K562 (cell line): ENCODE measurements at regions not wholly inside any gene's neighbourhood (a gene's known extent, or its start where the extent isn't known, plus 50 kb on each side); places are given as distances from the start of the nearest gene placed in this dataset.

Experiments
- ATAC-seq: fragments of 200-7000 bp; cut with Tn5 transposase; 3 replicates; pipeline ENCODE4 v1.9.1; 2020; ENCODE audit warnings: moderate library complexity
- BruUV-seq: library from RNA; stranded (reverse); fragments of 400-500 nt; replicated peaks from 2 replicates; lab custom pipeline; 2021; lab: Mats Ljungman, UMichigan
- CTCF ChIA-PET: fragments of 300-600 bp; formaldehyde crosslinking; extraction: SDS; loops from one replicate; lab custom pipeline; 2021; ENCODE audit warnings: low intra/inter-chr PET ratio; lab: Yijun Ruan, JAX
- POLR2A ChIA-PET: fragments of 300-600, 350-650 bp; sonication (Branson Sonifier 250); formaldehyde crosslinking; extraction: SDS; loops from one replicate; lab custom pipeline; 2021; ENCODE audit warnings: antibody characterized with exemption, inconsistent platforms; lab: Yijun Ruan, JAX
- DNase-seq, 4 experiments: peaks; one replicate each; pipeline versions ENCODE4 v3.0.0 to v3.0.0-alpha.2; 2011 to 2018; ENCODE audit warnings: low spot score in 3 of 4, mixed read lengths in 3 of 4; ENCODE audit errors: extremely low read depth in 1 of 4
- FAIRE-seq: peaks from 2 replicates; lab custom pipeline; 2011; peaks lifted over from hg19 to GRCh38; lab: Jason Lieb, UNC
- H2AFZ ChIP-seq: 2 replicates; pipeline ENCODE4 v1.6.0; 2011; ENCODE audit warnings: low read depth, low read length, control low read depth, inconsistent platforms
- H3K27ac ChIP-seq: fragments of 200-600 bp; 3 replicates; pipeline ENCODE4 v1.8.0; 2011; ENCODE audit warnings: low read depth, mild to moderate bottlenecking, control low read depth, inconsistent platforms, low read length, moderate library complexity, mixed read lengths; ENCODE audit errors: extremely low read depth
- H3K27me3 ChIP-seq, 2 experiments: fragments of 300-600 bp in 1 of 2; 2 replicates in 1 of 2; 3 replicates in 1 of 2; pipeline versions ENCODE4 v1.6.0 to v1.8.0; 2011; ENCODE audit warnings: inconsistent platforms in 2 of 2, low read length in 2 of 2, mild to moderate bottlenecking in 1 of 2, mixed read lengths in 1 of 2, moderate library complexity in 1 of 2; ENCODE audit not compliant: control insufficient read depth in 2 of 2, insufficient read depth in 2 of 2
- H3K36me3 ChIP-seq: fragments of 300-600 bp; 3 replicates; pipeline ENCODE4 v1.8.0; 2011; ENCODE audit warnings: mild to moderate bottlenecking, low read length, inconsistent platforms; ENCODE audit not compliant: control insufficient read depth, insufficient read depth
- H3K4me1 ChIP-seq, 2 experiments: fragments of 200-600 bp in 1 of 2; replicated peaks in 1 of 2; 2 replicates in 1 of 2; 3 replicates in 1 of 2; pipeline versions ENCODE4 v1.5.1 to v1.8.0; 2011; ENCODE audit warnings: inconsistent platforms in 2 of 2, low read length in 2 of 2, mild to moderate bottlenecking in 1 of 2, mixed read lengths in 1 of 2, moderate library complexity in 1 of 2; ENCODE audit not compliant: control insufficient read depth in 2 of 2, insufficient read depth in 2 of 2
- H3K4me2 ChIP-seq: 2 replicates; pipeline ENCODE4 v1.6.1; 2011; ENCODE audit warnings: low read length, control low read depth, inconsistent platforms, mixed read lengths; ENCODE audit not compliant: insufficient read depth
- H3K4me3 ChIP-seq: fragments of 200-600 bp; sonication (generic), shearing (Covaris generic); 2 replicates; pipeline ENCODE4 v1.5.1; 2016; ENCODE audit warnings: control low read depth, inconsistent platforms
- H3K79me2 ChIP-seq: fragments of 200-600 bp; 3 replicates; pipeline ENCODE4 v1.8.0; 2011; ENCODE audit warnings: low read length, inconsistent platforms; ENCODE audit not compliant: control insufficient read depth, insufficient read depth
- H3K9ac ChIP-seq, 2 experiments: 2 replicates each; pipeline versions ENCODE4 v1.6.0 to v1.6.1; 2011; ENCODE audit warnings: low read depth in 2 of 2, low read length in 2 of 2, control low read depth in 1 of 2, inconsistent platforms in 1 of 2, mild to moderate bottlenecking in 1 of 2, mixed read lengths in 1 of 2; ENCODE audit not compliant: insufficient read depth in 1 of 2
- H3K9me1 ChIP-seq: one replicate; pipeline ENCODE4 v1.6.0; 2011; ENCODE audit warnings: inconsistent platforms, mild to moderate bottlenecking, low read length, moderate library complexity; ENCODE audit not compliant: control insufficient read depth, insufficient read depth
- H3K9me3 ChIP-seq: replicated peaks from 2 replicates; pipeline ENCODE4 v1.5.1; 2011; ENCODE audit warnings: low read depth, low read length, inconsistent platforms; ENCODE audit not compliant: control insufficient read depth, insufficient read depth
- H4K20me1 ChIP-seq: replicated peaks from 2 replicates; pipeline ENCODE4 v1.6.1; 2011; ENCODE audit warnings: low read length, inconsistent platforms, mixed read lengths; ENCODE audit not compliant: control insufficient read depth, insufficient read depth
- WGBS: fragments of 100-300 bp; shearing (Covaris generic); methylation state at CpG from one replicate; pipeline ENCODE4 v1.1.6; 2016; ENCODE audit warnings: low coverage, mixed read lengths; ENCODE audit not compliant: insufficient coverage; ENCODE audit errors: missing lambda C conversion rate; 5-methylcytosine and 5-hydroxymethylcytosine counted together
- in situ Hi-C: fragments of 300-500 bp; cut with MboI; formaldehyde crosslinking; loops from 4 replicates; pipeline ENCODE4 v1.15.0; 2018; ENCODE audit warnings: inconsistent platforms, mixed read lengths
- intact Hi-C: fragments of 100-400 bp; cut with micrococcal nuclease; formaldehyde crosslinking; loops from 2 replicates; pipeline ENCODE4 v1.14.2; 2022
- TF ChIP-seq, protein P1 (sequence below), 3 experiments: fragments of 200-800 bp in 1 of 3; fragments of 250-450 bp in 1 of 3; fragments of 450-650 bp in 1 of 3; sonication (Bioruptor Pico) in 1 of 3; sonication (Bioruptor generic) in 1 of 3; formaldehyde crosslinking in 1 of 3; IDR thresholded peaks; 2 replicates each; pipeline versions ENCODE4 v1.6.1 to v1.8.0; 2016 to 2022; ENCODE audit warnings: mild to moderate bottlenecking in 2 of 3, missing genetic modification characterization in 2 of 3, missing compliant biosample characterization in 1 of 3, moderate library complexity in 1 of 3
- TF ChIP-seq, protein P2 (sequence below): fragments of 450-650 bp; IDR thresholded peaks from 2 replicates; pipeline ENCODE4 v1.6.1; 2017; ENCODE audit warnings: mild to moderate bottlenecking, moderate library complexity

DNA sequence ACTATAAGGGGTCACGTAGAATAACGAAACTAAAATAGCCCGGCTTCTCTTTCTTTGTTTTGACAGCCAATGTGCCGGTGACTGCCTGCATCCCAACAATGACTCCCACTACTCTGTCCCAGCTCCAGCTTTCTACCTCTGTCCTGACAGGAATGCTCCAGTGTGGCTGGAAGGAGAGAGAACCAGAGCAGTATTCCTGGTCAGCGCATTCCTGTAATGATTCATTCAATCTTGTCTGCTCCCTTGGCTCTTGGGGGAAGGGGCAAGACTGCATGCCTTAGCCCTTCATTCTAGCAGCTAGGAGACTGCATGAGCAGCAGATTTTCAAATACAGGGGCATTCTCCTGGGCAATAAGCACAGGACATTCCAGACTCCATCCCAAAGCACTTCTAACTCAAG lies 132.1 kb upstream of the PRMT6 start:
- Histone ChIP-seq H3K36me3 (no peaks in the 10 kb centered on the region), H3K4me3 (no peak overlapping the region), H3K9me1 (no peaks in the 10 kb centered on the region), H4K20me1 (no peaks in the 10 kb centered on the region), H3K9me3 (no peaks in the 10 kb centered on the region), H3K27ac (no peak overlapping the region), H3K79me2 (no peaks in the 10 kb centered on the region), H3K9ac (no peak overlapping the region), H3K4me1 (no peaks in the 10 kb centered on the region), H3K27me3 (no peaks in the 10 kb centered on the region), H3K4me2 (no peak overlapping the region), H2AFZ (no peak overlapping the region)
- intact Hi-C loops, result no loop called here
- CTCF ChIA-PET, result no interaction called here
- in situ Hi-C loops, result no loop called here
- no peak for ATAC-seq
- DNase-seq, result no peak
- no peak for FAIRE-seq
- POLR2A ChIA-PET, result no interaction called here
- TF ChIP-seq, protein P1, sequence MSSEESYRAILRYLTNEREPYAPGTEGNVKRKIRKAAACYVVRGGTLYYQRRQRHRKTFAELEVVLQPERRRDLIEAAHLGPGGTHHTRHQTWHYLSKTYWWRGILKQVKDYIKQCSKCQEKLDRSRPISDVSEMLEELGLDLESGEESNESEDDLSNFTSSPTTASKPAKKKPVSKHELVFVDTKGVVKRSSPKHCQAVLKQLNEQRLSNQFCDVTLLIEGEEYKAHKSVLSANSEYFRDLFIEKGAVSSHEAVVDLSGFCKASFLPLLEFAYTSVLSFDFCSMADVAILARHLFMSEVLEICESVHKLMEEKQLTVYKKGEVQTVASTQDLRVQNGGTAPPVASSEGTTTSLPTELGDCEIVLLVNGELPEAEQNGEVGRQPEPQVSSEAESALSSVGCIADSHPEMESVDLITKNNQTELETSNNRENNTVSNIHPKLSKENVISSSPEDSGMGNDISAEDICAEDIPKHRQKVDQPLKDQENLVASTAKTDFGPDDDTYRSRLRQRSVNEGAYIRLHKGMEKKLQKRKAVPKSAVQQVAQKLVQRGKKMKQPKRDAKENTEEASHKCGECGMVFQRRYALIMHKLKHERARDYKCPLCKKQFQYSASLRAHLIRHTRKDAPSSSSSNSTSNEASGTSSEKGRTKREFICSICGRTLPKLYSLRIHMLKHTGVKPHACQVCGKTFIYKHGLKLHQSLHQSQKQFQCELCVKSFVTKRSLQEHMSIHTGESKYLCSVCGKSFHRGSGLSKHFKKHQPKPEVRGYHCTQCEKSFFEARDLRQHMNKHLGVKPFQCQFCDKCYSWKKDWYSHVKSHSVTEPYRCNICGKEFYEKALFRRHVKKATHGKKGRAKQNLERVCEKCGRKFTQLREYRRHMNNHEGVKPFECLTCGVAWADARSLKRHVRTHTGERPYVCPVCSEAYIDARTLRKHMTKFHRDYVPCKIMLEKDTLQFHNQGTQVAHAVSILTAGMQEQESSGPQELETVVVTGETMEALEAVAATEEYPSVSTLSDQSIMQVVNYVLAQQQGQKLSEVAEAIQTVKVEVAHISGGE (CRISPR knock-in tag; IDR thresholded peaks at IDR 0.05), result peak in 1 of 3 experiments; percentile 40; a peak in 1 of 6 replicates
- TF ChIP-seq, protein P2, sequence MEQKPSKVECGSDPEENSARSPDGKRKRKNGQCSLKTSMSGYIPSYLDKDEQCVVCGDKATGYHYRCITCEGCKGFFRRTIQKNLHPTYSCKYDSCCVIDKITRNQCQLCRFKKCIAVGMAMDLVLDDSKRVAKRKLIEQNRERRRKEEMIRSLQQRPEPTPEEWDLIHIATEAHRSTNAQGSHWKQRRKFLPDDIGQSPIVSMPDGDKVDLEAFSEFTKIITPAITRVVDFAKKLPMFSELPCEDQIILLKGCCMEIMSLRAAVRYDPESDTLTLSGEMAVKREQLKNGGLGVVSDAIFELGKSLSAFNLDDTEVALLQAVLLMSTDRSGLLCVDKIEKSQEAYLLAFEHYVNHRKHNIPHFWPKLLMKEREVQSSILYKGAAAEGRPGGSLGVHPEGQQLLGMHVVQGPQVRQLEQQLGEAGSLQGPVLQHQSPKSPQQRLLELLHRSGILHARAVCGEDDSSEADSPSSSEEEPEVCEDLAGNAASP, result no peak
- BruUV-seq, result no TSS peak
- WGBS, result 1% methylated on average over 5 of the region's 5 CpGs
